ENCODE measurements at regions not wholly inside any gene's neighbourhood (a gene's known extent, or its start where the extent isn't known, plus 50 kb on each side); places are given as distances from the start of the nearest gene placed in this dataset.

- no peak overlapping the region for H3K27ac ChIP-seq
- TF ChIP-seq CTCF (IDR thresholded peaks at IDR 0.05): no peak
- H3K4me3 ChIP-seq: no peak overlapping the region
- no peak for DNase-seq (ENCODE audit: low spot score)
Measured at GRCh38 chr2:37795456-37795855, 124.0 kb upstream of the CDC42EP3 start.

- Histone ChIP-seq H3K4me3 (no peak overlapping the region), H3K27ac (no peak overlapping the region)
- no peak for TF ChIP-seq CTCF (IDR thresholded peaks at IDR 0.05)
- DNase-seq (ENCODE audit: low spot score): no peak
Measured at GRCh38 chr2:37795938-37796337, 124.5 kb upstream of the CDC42EP3 start.

DNA sequence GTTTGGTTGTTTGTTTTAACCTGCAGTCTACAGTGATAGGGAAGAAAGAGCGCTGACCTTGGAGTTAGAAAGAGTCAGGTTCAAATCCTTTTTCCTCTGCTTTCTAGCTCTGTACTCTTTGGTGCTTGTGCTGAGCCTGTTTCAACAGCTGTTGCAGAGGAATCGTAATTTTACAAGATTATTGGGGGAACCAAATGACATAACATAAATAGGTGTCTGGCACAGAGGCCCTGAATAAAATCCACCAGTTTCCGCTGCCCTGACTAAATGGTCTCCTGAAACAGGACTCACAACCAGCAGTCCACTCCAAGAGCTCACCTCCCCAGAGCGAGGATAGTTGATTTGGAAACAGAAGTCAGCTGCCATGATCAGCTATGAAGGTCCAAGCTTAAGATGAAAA is 125.0 kb upstream of the CDC42EP3 start:
- no peak for TF ChIP-seq CTCF (IDR thresholded peaks at IDR 0.05)
- Histone ChIP-seq H3K4me3 (no peak overlapping the region), H3K27ac (no peak overlapping the region)
- no peak for DNase-seq (ENCODE audit: low spot score)

- H3K4me3 ChIP-seq: no peak overlapping the region
- no peak for TF ChIP-seq CTCF (IDR thresholded peaks at IDR 0.05)
- no peak overlapping the region for H3K27ac ChIP-seq
- DNase-seq (ENCODE audit: low spot score): no peak
Measured at GRCh38 chr2:37797081-37797480, 125.6 kb upstream of the CDC42EP3 start.

DNA sequence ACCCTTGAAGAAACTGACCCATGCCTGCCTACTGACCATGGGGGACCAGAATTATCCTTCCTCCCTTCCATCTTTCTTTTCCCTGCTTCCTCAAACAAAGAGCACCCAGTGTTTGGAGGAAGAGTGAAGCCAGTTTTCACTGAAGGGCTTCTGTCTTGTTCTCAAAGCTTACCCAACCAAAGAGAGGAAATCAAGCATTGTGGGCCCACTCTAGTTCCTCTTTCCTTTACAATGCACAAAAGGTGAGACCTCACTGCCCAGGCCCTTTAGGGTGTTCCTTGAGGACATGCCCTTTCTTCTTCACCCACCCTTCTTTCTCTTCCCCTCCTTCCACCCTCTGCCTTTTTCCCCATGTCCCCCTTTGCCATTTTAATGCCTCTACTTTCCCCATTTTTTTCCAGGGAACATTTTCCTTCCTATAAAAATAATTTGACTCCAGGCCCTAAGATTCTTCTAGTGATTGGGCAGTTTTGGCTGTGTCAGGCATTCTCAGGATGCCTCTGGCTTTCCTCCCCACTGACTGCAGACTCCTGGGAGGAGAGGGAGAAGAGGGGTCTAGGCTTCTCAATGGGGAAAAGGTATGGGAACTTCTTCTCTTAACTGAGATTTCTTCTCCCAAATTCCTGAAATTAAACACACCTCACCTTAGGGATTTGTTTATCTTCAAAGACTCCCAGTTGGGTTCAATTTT is 126.6 kb upstream of the RMDN2 start:
- no peak for TF ChIP-seq CTCF (IDR thresholded peaks at IDR 0.05)
- H3K4me3 ChIP-seq: no peak overlapping the region
- no peak for DNase-seq (ENCODE audit: low spot score)
- H3K27ac ChIP-seq: no peak overlapping the region

DNA sequence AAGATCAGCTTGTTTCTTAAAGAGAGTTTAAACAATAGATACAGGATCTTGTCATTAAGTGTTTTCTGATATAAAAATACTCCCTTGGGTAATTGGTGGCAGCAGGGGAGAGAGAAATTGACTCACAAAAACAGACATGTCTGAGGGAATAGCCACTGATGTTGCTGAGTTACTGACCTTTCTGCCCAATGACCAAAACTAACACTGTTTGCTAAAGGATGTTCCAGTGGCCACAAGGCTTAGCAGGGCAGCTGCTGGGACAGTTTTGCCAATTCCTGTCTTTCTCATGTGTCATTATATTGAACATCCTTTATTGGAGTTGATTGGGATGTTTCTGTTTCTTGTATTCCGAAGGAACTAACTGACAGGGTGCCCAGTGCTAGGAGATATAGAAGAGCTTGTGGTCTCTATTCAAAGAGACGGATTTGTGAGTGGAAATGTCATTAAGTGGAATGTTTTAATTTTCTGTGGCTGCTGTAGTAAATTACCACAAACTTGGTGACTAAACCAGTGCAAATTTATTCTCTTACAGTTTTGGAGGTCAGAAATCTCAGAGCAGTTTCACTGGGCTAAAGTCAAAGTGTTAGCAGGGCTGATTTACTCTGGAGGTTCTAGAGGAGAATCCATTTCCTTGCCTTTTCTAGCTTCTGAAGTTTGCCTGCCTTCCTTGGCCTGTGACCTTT is 124.8 kb upstream of the RMDN2 start:
- no peak for TF ChIP-seq CTCF (IDR thresholded peaks at IDR 0.05)
- Histone ChIP-seq H3K27ac (no peak overlapping the region), H3K4me3 (no peak overlapping the region)
- DNase-seq (ENCODE audit: low spot score): no peak

GRCh38 chr2:37802211-37802752 is 122.8 kb upstream of the RMDN2 start:
- no peak for DNase-seq (ENCODE audit: low spot score)
- no peak overlapping the region for H3K27ac ChIP-seq
- TF ChIP-seq CTCF (IDR thresholded peaks at IDR 0.05): no peak
- no peak overlapping the region for H3K4me3 ChIP-seq
